ENCODE measurements at regions not wholly inside any gene's neighbourhood (a gene's known extent, or its start where the extent isn't known, plus 50 kb on each side); places are given as distances from the start of the nearest gene placed in this dataset.

- Histone ChIP-seq H4K20me1 (replicated peaks; ENCODE audit: control insufficient read depth, insufficient read depth, low read length) (no peaks in the 10 kb centered on the region), H3K36me3 (ENCODE audit: control insufficient read depth, insufficient read depth, low read length) (no peaks in the 10 kb centered on the region), H3K4me1 (replicated peaks in 1 of 2; ENCODE audit: control insufficient read depth in 2 of 2, insufficient read depth in 2 of 2, low read length in 2 of 2) (no peaks in the 10 kb centered on the region), H3K9ac (ENCODE audit: insufficient read depth in 1 of 2, low read depth in 2 of 2, low read length in 2 of 2) (no peak overlapping the region), H3K9me3 (replicated peaks; ENCODE audit: control insufficient read depth, insufficient read depth, low read depth, low read length) (no peaks in the 10 kb centered on the region), H2AFZ (ENCODE audit: low read depth, low read length) (no peak overlapping the region), H3K4me2 (ENCODE audit: insufficient read depth, low read length) (no peak overlapping the region), H3K9me1 (ENCODE audit: control insufficient read depth, insufficient read depth, low read length) (no peaks in the 10 kb centered on the region), H3K79me2 (ENCODE audit: control insufficient read depth, insufficient read depth, low read length) (no peaks in the 10 kb centered on the region), H3K27ac (ENCODE audit: extremely low read depth, low read depth, low read length) (no peak overlapping the region), H3K27me3 (ENCODE audit: control insufficient read depth in 2 of 2, insufficient read depth in 2 of 2, low read length in 2 of 2) (no peaks in the 10 kb centered on the region), H3K4me3 (no peak overlapping the region)
- CTCF ChIA-PET (ENCODE audit: low intra/inter-chr PET ratio), result no interaction called here
- TF ChIP-seq ZNF699 (CRISPR knock-in tag; IDR thresholded peaks at IDR 0.05; ENCODE audit: insufficient replicate concordance) (no peak), ZNF324 (CRISPR knock-in tag; IDR thresholded peaks at IDR 0.05) (no peak), TOE1 (IDR thresholded peaks at IDR 0.05; ENCODE audit: borderline replicate concordance) (no peak), TOE1 (CRISPR knock-in tag; IDR thresholded peaks at IDR 0.05; ENCODE audit: borderline replicate concordance, low read depth) (no peak), ZBTB40 (IDR thresholded peaks at IDR 0.05) (0 out of 2 replicates have a peak, but pooled peaks have one; percentile 21), ZBTB40 (CRISPR knock-in tag; IDR thresholded peaks at IDR 0.05) (no peak), RBM25 (IDR thresholded peaks at IDR 0.05; ENCODE audit: low read depth, low read length, severe bottlenecking) (no peak), HDAC3 (IDR thresholded peaks at IDR 0.05; ENCODE audit: borderline replicate concordance, partially characterized antibody) (no peak)
- intact Hi-C loops (cut with micrococcal nuclease) (no loop called here), in situ Hi-C loops (cut with MboI) (no loop called here)
- FAIRE-seq (no peak), DNase-seq (ENCODE audit: extremely low read depth in 1 of 4, low spot score in 3 of 4) (no peak), ATAC-seq (no peak)
- POLR2A ChIA-PET, result interaction anchor here (0.7 kb wide), 1 partner anchor 10 kb away, joined by 3 read pairs; no protein-coding TSS in a partner anchor
- 0% methylated on average over 5 of the region's 5 CpGs for WGBS (ENCODE audit: insufficient coverage, low coverage, missing lambda C conversion rate)
- no TSS peak for BruUV-seq (replicated peaks)
Measured at GRCh38 chr11:96680211-96681018, 290.6 kb downstream of the JRKL start.

Data from K562 (cell line).